ENCODE measurements at regions not wholly inside any gene's neighbourhood (a gene's known extent, or its start where the extent isn't known, plus 50 kb on each side); places are given as distances from the start of the nearest gene placed in this dataset.

DNA sequence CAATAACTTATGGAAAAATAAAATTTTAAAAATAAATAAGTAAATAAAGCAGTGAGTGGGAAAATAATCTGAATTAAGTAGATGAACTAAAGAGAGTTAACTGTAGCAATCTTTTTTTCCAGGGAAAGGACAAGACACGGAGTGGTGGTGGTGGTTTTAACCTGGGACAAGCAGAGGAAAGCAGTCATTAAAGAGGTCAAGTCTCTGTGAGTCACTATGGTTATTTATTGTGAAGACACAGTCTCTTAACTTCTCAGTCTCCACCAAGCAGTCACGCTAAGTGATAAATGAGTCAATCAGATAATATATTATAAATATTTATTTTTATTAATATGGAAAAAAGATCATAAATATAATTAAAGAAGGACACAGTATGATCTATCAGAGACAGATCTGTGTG, 228.1 kb upstream of the MEOX2 start:
- H2AK5ac ChIP-seq (ENCODE audit: low read depth, low read length) = no peak overlapping the region
- no CpG with 5 or more reads among the region's 2 CpGs for WGBS, 2 experiments (ENCODE audit: extremely low coverage in 2 of 2, insufficient read length in 1 of 2)
- no peak overlapping the region for H2AK9ac ChIP-seq (replicated peaks; ENCODE audit: low read depth, low read length, poor library complexity)
- no peak overlapping the region for H4K8ac ChIP-seq (ENCODE audit: low read depth in 2 of 2, low read length in 2 of 2)
- H2BK120ac ChIP-seq (ENCODE audit: low read depth, low read length) = no peak overlapping the region
- H3K4me3 ChIP-seq (ENCODE audit: insufficient read depth, low read depth, low read length) = no peak overlapping the region
- dilution Hi-C loops (cut with HindIII; ENCODE audit: low sequenced_read_pairs, unreplicated experiment) = no loop called here
- TF ChIP-seq MAZ (IDR thresholded peaks at IDR 0.05; ENCODE audit: borderline replicate concordance, low read depth, low read length) (no peak), CTCF (conservative IDR thresholded peaks at IDR 0.05; ENCODE audit: low read depth, low read length) (no peak), RFX5 (IDR thresholded peaks at IDR 0.05; ENCODE audit: low read depth, low read length) (no peak), FOS (IDR thresholded peaks at IDR 0.05; ENCODE audit: low read depth, low read length) (no peak), MXI1 (IDR thresholded peaks at IDR 0.05; ENCODE audit: borderline replicate concordance, low read depth, low read length) (no peak), NFE2L2 (IDR thresholded peaks at IDR 0.05; ENCODE audit: low read depth, low read length) (no peak), POLR2A (IDR thresholded peaks at IDR 0.05; ENCODE audit: low read depth, low read length) (no peak), RAD21 (IDR thresholded peaks at IDR 0.05; ENCODE audit: low read length) (no peak), CEBPB (IDR thresholded peaks at IDR 0.05; ENCODE audit: low read depth, low read length) (no peak), SMC3 (IDR thresholded peaks at IDR 0.05; ENCODE audit: low read depth, low read length) (no peak), RCOR1 (IDR thresholded peaks at IDR 0.05; ENCODE audit: insufficient replicate concordance, low read length) (no peak), CHD1 (IDR thresholded peaks at IDR 0.05; ENCODE audit: low read depth, low read length) (no peak), BHLHE40 (IDR thresholded peaks at IDR 0.05; ENCODE audit: low read depth, low read length) (no peak), MAFK (IDR thresholded peaks at IDR 0.05; ENCODE audit: low read depth, low read length) (no peak)
- TF ChIP-seq, protein P1, sequence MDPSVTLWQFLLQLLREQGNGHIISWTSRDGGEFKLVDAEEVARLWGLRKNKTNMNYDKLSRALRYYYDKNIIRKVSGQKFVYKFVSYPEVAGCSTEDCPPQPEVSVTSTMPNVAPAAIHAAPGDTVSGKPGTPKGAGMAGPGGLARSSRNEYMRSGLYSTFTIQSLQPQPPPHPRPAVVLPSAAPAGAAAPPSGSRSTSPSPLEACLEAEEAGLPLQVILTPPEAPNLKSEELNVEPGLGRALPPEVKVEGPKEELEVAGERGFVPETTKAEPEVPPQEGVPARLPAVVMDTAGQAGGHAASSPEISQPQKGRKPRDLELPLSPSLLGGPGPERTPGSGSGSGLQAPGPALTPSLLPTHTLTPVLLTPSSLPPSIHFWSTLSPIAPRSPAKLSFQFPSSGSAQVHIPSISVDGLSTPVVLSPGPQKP (IDR thresholded peaks at IDR 0.05; ENCODE audit: borderline replicate concordance, low read depth, low read length) = no peak
- TF ChIP-seq, protein P2, sequence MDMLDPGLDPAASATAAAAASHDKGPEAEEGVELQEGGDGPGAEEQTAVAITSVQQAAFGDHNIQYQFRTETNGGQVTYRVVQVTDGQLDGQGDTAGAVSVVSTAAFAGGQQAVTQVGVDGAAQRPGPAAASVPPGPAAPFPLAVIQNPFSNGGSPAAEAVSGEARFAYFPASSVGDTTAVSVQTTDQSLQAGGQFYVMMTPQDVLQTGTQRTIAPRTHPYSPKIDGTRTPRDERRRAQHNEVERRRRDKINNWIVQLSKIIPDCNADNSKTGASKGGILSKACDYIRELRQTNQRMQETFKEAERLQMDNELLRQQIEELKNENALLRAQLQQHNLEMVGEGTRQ (IDR thresholded peaks at IDR 0.05; ENCODE audit: low read depth, low read length) = no peak
- DNase-seq (no peak), ATAC-seq (ENCODE audit: low read depth) (no peak)
- ChIA-PET POLR2A (ENCODE audit: unreplicated experiment) (no interaction called here), CTCF (no interaction called here)
- BruUV-seq (replicated peaks) = no TSS peak
- in situ Hi-C loops (cut with MboI; ENCODE audit: low sequenced_read_pairs) = no loop called here
- no peak overlapping the region for H3K18ac ChIP-seq (ENCODE audit: low read depth, low read length)
- H2AFZ ChIP-seq (replicated peaks; ENCODE audit: low read length, poor library complexity) = no peak overlapping the region
- H2BK15ac ChIP-seq (ENCODE audit: low read depth, low read length) = no peak overlapping the region; the same call in 2 of the 3 replicates
- no peaks in the 10 kb centered on the region for H3K9me1 ChIP-seq (ENCODE audit: insufficient read depth, low read length)
- intact Hi-C loops (cut with micrococcal nuclease) = no loop called here
- H2BK5ac ChIP-seq (ENCODE audit: low read depth, low read length, poor library complexity, severe bottlenecking) = no peak overlapping the region
- no peaks in the 10 kb centered on the region for H3K79me1 ChIP-seq (ENCODE audit: low read depth in 1 of 2, low read length in 2 of 2)
- H4K20me1 ChIP-seq (ENCODE audit: insufficient read depth, low read length) = no peaks in the 10 kb centered on the region
- H3K56ac ChIP-seq (ENCODE audit: extremely low read depth, insufficient read depth, low read length) = no peak overlapping the region
- no peaks in the 10 kb centered on the region for H3K9me3 ChIP-seq (ENCODE audit: control insufficient read depth, insufficient read depth, low read length)
- H3K23ac ChIP-seq (ENCODE audit: low read depth, low read length) = no peak overlapping the region
- H3K36me3 ChIP-seq (ENCODE audit: control insufficient read depth, insufficient read depth, low read length) = no peaks in the 10 kb centered on the region
- no peaks in the 10 kb centered on the region for H3K27me3 ChIP-seq (ENCODE audit: control insufficient read depth, insufficient read depth, low read length)
- H2BK20ac ChIP-seq (ENCODE audit: low read depth, low read length) = no peak overlapping the region
- H3K14ac ChIP-seq (replicated peaks; ENCODE audit: low read depth, low read length) = no peak overlapping the region
- no peak overlapping the region for H3K4ac ChIP-seq (ENCODE audit: low read depth, low read length)
- H4K5ac ChIP-seq (ENCODE audit: low read depth, low read length) = no peak overlapping the region
- no peak overlapping the region for H4K91ac ChIP-seq (ENCODE audit: insufficient read depth, low read depth, low read length)
- H3K4me1 ChIP-seq (ENCODE audit: control insufficient read depth, insufficient read depth, low read length) = peaks cover 7% of the 10 kb centered on the region
- H3K27ac ChIP-seq (ENCODE audit: insufficient read depth, low read length) = no peak overlapping the region
- H3K9ac ChIP-seq (ENCODE audit: low read depth, low read length) = no peak overlapping the region
- H3K4me2 ChIP-seq (ENCODE audit: low read depth, low read length) = no peak overlapping the region
